Activated CD4-positive, alpha-beta T cell treated with anti-CD3 and anti-CD28 coated beads, Interleukin-2, amount 50 U/mL, for 24 hours (primary cell): ENCODE measurements at regions not wholly inside any gene's neighbourhood (a gene's known extent, or its start where the extent isn't known, plus 50 kb on each side); places are given as distances from the start of the nearest gene placed in this dataset.

Experiments
- DNase-seq, 2 donors: peaks; one replicate each; pipeline ENCODE4 v3.0.0-alpha.2; 2020; ENCODE audit warnings: low read depth in 1 of 2, low spot score in 1 of 2

GRCh38 chr1:34270181-34270580, 93.5 kb downstream of the C1orf94 start:
- no peak for DNase-seq

- DNase-seq: no peak
Observed at GRCh38 chr1:34272152-34272551, 95.4 kb downstream of the C1orf94 start.

GRCh38 chr1:34275150-34275549, 98.4 kb downstream of the C1orf94 start:
- DNase-seq: no peak

- no peak for DNase-seq
Observed at GRCh38 chr1:34276606-34277005, 99.9 kb downstream of the C1orf94 start.

GRCh38 chr1:34277150-34277549, 100.4 kb downstream of the C1orf94 start:
- no peak for DNase-seq

GRCh38 chr1:34278211-34278610, 101.5 kb downstream of the C1orf94 start:
- DNase-seq: no peak

GRCh38 chr1:34279971-34280370, 103.3 kb downstream of the C1orf94 start:
- no peak for DNase-seq

- DNase-seq: no peak
Observed at GRCh38 chr1:34280509-34280908, 103.8 kb downstream of the C1orf94 start.

GRCh38 chr1:34283142-34283541, 106.4 kb downstream of the C1orf94 start:
- no peak for DNase-seq

- DNase-seq: no peak
Observed at GRCh38 chr1:34286511-34286910, 109.8 kb downstream of the C1orf94 start.

- DNase-seq: no peak
Observed at GRCh38 chr1:34290831-34291230, 114.1 kb downstream of the C1orf94 start.

GRCh38 chr1:34292472-34292871, 115.8 kb downstream of the C1orf94 start:
- no peak for DNase-seq

GRCh38 chr1:34296059-34296458, 119.4 kb downstream of the C1orf94 start:
- DNase-seq: no peak

GRCh38 chr1:34302798-34303197, 126.1 kb downstream of the C1orf94 start:
- DNase-seq: no peak

- DNase-seq: no peak
Observed at GRCh38 chr1:34303218-34303617, 126.5 kb downstream of the C1orf94 start.

- no peak for DNase-seq
Observed at GRCh38 chr1:34306568-34306967, 129.9 kb downstream of the C1orf94 start.

GRCh38 chr1:34312359-34312758, 135.7 kb downstream of the C1orf94 start:
- no peak for DNase-seq

GRCh38 chr1:34315974-34316373, 139.3 kb downstream of the C1orf94 start:
- no peak for DNase-seq

GRCh38 chr1:34316773-34317172, 140.1 kb downstream of the C1orf94 start:
- DNase-seq: no peak

GRCh38 chr1:34319218-34319617, 142.5 kb downstream of the C1orf94 start:
- DNase-seq: no peak

- DNase-seq: no peak
Observed at GRCh38 chr1:34320053-34320669, 143.5 kb downstream of the C1orf94 start.

GRCh38 chr1:34322969-34323368, 146.3 kb downstream of the C1orf94 start:
- no peak for DNase-seq

GRCh38 chr1:34324879-34325440, 148.3 kb downstream of the C1orf94 start:
- DNase-seq: no peak
